Astrocyte (in vitro differentiated cells and primary cell): ENCODE measurements at regions not wholly inside any gene's neighbourhood (a gene's known extent, or its start where the extent isn't known, plus 50 kb on each side); places are given as distances from the start of the nearest gene placed in this dataset.
"Not testable (repeated sequence)": the region's sequence is repeated elsewhere in the genome, so short reads cannot be mapped to it uniquely, and the experiment has no call there.

ENCODE experiments used
- DNase-seq: peaks from one replicate; pipeline ENCODE4 v3.0.0-alpha.2; 2010; ENCODE audit warnings: low read depth
- FAIRE-seq: peaks from 2 replicates; lab custom pipeline; 2011; peaks lifted over from hg19 to GRCh38; lab: Jason Lieb, UNC
- H2AFZ ChIP-seq: 2 replicates; pipeline ENCODE4 v1.6.0; 2012; ENCODE audit warnings: low read depth, low read length, inconsistent platforms
- H3K27ac ChIP-seq: 2 replicates; pipeline ENCODE4 v1.5.1; 2011; ENCODE audit warnings: low read depth, low read length, inconsistent platforms
- H3K27me3 ChIP-seq: 2 replicates; pipeline ENCODE4 v1.6.0; 2011; ENCODE audit warnings: low read length, inconsistent platforms; ENCODE audit not compliant: insufficient read depth
- H3K36me3 ChIP-seq: 2 replicates; pipeline ENCODE4 v1.5.1; 2011; ENCODE audit warnings: low read length, inconsistent platforms; ENCODE audit not compliant: insufficient read depth
- H3K4me1 ChIP-seq: 2 replicates; pipeline ENCODE4 v1.5.1; 2011; ENCODE audit warnings: low read length, inconsistent platforms; ENCODE audit not compliant: insufficient read depth
- H3K4me2 ChIP-seq: 2 replicates; pipeline ENCODE4 v1.6.0; 2012; ENCODE audit warnings: low read length, inconsistent platforms
- H3K4me3 ChIP-seq: 2 replicates; pipeline ENCODE4 v1.5.1; 2011; ENCODE audit warnings: low read depth, mild to moderate bottlenecking, low read length, inconsistent platforms; ENCODE audit not compliant: insufficient read depth
- H3K79me2 ChIP-seq: 2 replicates; pipeline ENCODE4 v1.6.0; 2012; ENCODE audit warnings: mild to moderate bottlenecking, low read length, inconsistent platforms; ENCODE audit not compliant: insufficient read depth
- H3K9ac ChIP-seq: 2 replicates; pipeline ENCODE4 v1.6.0; 2012; ENCODE audit warnings: mild to moderate bottlenecking, low read length, inconsistent platforms
- H3K9me3 ChIP-seq: 2 replicates; pipeline ENCODE4 v1.5.1; 2012; ENCODE audit warnings: low read depth, mild to moderate bottlenecking, low read length, inconsistent platforms; ENCODE audit not compliant: insufficient read depth
- H4K20me1 ChIP-seq: 2 replicates; pipeline ENCODE4 v1.6.0; 2012; ENCODE audit warnings: low read length, inconsistent platforms; ENCODE audit not compliant: insufficient read depth
- H3K27ac Mint-ChIP-seq: one replicate; pipeline ENCODE4 v1.8.0; 2021; ENCODE audit warnings: mild to moderate bottlenecking, mixed read lengths; ENCODE audit not compliant: unreplicated experiment
- H3K27me3 Mint-ChIP-seq: one replicate; pipeline ENCODE4 v1.8.0; 2021; ENCODE audit warnings: low read depth, mixed read lengths; ENCODE audit not compliant: unreplicated experiment
- H3K36me3 Mint-ChIP-seq: one replicate; pipeline ENCODE4 v1.8.0; 2021; ENCODE audit warnings: low read depth, mixed read lengths; ENCODE audit not compliant: unreplicated experiment
- H3K4me1 Mint-ChIP-seq: one replicate; pipeline ENCODE4 v1.8.0; 2021; ENCODE audit warnings: low read depth, mixed read lengths; ENCODE audit not compliant: unreplicated experiment
- H3K4me3 Mint-ChIP-seq: one replicate; pipeline ENCODE4 v1.8.0; 2021; ENCODE audit warnings: mild to moderate bottlenecking, moderate library complexity, mixed read lengths; ENCODE audit not compliant: unreplicated experiment
- H3K9me3 Mint-ChIP-seq: one replicate; pipeline ENCODE4 v1.8.0; 2021; ENCODE audit warnings: mild to moderate bottlenecking, mixed read lengths; ENCODE audit not compliant: unreplicated experiment

DNA sequence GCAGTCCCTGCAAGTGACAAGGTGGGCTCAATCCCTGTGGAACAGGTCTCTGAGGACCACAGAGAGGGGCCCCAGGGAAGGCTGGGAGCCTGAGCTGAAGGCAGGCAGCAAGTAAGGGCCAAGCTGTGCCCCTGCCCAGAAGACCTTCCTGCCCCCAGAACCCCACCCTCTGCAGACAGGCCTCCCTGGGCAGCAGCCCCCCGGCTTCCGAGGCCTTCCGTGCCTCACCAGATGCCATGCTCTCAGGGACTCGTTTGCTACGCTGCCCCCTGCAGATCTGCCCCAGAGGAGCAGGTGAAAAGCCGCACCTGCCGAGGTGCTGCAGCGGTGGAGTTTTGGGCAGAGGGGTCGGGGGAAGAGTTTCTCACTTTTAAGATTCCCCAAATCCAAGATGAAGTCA lies 125.4 kb upstream of the AKAP13 start:
- H4K20me1 ChIP-seq, FAIRE-seq, H3K4me3 Mint-ChIP-seq, H3K36me3 ChIP-seq, H3K27ac Mint-ChIP-seq, H3K27me3 ChIP-seq, H2AFZ ChIP-seq, H3K27me3 Mint-ChIP-seq, H3K4me1 Mint-ChIP-seq, H3K36me3 Mint-ChIP-seq, H3K4me1 ChIP-seq, H3K9ac ChIP-seq, H3K27ac ChIP-seq, H3K4me3 ChIP-seq, H3K4me2 ChIP-seq, H3K9me3 ChIP-seq, DNase-seq, H3K9me3 Mint-ChIP-seq, H3K79me2 ChIP-seq: not testable (repeated sequence)

DNA sequence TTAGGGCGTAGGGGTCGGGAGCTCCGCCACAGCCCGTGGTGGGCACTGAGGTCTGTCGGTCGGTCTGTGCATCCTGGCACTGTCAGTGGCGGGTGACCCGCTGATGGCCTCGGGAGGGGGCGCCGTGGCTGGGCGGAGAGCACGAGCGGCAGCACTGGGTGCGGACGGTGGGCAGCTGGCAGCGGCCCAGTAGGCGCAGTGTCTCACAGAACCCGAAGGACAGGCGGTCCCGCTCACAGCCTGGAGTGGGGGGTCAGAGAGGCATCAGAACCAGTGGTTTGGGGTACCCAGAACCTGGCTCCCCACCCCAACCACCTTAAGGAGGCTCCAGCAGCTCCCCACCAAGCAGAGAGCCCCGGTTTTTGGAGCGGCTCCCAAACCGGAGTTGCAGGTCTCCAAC lies 124.9 kb upstream of the AKAP13 start:
- H3K4me2 ChIP-seq, H3K9me3 Mint-ChIP-seq, H3K4me1 ChIP-seq, H3K79me2 ChIP-seq, H2AFZ ChIP-seq, H3K36me3 Mint-ChIP-seq, H3K27me3 ChIP-seq, H3K9ac ChIP-seq, H3K9me3 ChIP-seq, H3K27ac Mint-ChIP-seq, H3K4me3 Mint-ChIP-seq, H3K4me3 ChIP-seq, H3K4me1 Mint-ChIP-seq, H3K27ac ChIP-seq, H4K20me1 ChIP-seq, H3K36me3 ChIP-seq, H3K27me3 Mint-ChIP-seq, DNase-seq, FAIRE-seq: not testable (repeated sequence)

GRCh38 chr15:85256009-85256997 lies 124.1 kb upstream of the AKAP13 start:
- H3K9me3 ChIP-seq, H3K36me3 ChIP-seq, H3K4me2 ChIP-seq, H3K27me3 ChIP-seq, H2AFZ ChIP-seq, H3K9me3 Mint-ChIP-seq, H3K27me3 Mint-ChIP-seq, H4K20me1 ChIP-seq, H3K27ac ChIP-seq, H3K79me2 ChIP-seq, H3K4me3 Mint-ChIP-seq, H3K27ac Mint-ChIP-seq, H3K4me1 ChIP-seq, H3K36me3 Mint-ChIP-seq, H3K4me1 Mint-ChIP-seq, DNase-seq, H3K9ac ChIP-seq, H3K4me3 ChIP-seq, FAIRE-seq: not testable (repeated sequence)

DNA sequence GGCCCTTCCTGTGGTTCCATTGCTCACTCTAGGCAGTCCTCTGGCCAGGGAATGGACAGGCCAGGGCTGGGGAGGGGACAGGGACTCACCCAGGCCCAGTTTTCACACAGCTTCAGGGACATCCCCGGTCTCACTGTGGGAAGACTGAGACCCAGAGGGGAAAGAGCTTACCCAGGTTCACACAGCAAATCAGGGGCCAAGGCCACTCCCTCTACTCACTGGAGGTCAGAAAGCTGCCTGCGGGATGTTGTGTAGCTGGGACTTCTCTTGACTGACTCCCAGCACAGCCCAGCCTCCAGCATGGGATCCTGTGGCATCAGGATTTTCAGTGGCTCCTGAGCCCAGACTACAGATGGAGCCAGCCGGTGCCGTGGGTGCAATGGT lies 122.3 kb upstream of the AKAP13 start:
- not testable (repeated sequence) for H3K27ac Mint-ChIP-seq, H3K27me3 ChIP-seq, H3K4me3 ChIP-seq, H3K27ac ChIP-seq, H3K9me3 ChIP-seq, H3K79me2 ChIP-seq, H3K36me3 ChIP-seq, H4K20me1 ChIP-seq, H3K4me3 Mint-ChIP-seq, H3K9ac ChIP-seq, H3K27me3 Mint-ChIP-seq, FAIRE-seq, DNase-seq, H3K36me3 Mint-ChIP-seq, H2AFZ ChIP-seq, H3K4me1 Mint-ChIP-seq, H3K9me3 Mint-ChIP-seq, H3K4me2 ChIP-seq, H3K4me1 ChIP-seq

GRCh38 chr15:85258559-85259209 lies 121.7 kb upstream of the AKAP13 start:
- not testable (repeated sequence) for H3K79me2 ChIP-seq, H3K9me3 Mint-ChIP-seq, H3K27ac Mint-ChIP-seq, FAIRE-seq, H3K4me3 ChIP-seq, H2AFZ ChIP-seq, H3K27ac ChIP-seq, H3K27me3 Mint-ChIP-seq, H3K4me2 ChIP-seq, H4K20me1 ChIP-seq, H3K4me1 ChIP-seq, H3K4me3 Mint-ChIP-seq, H3K27me3 ChIP-seq, DNase-seq, H3K36me3 ChIP-seq, H3K9me3 ChIP-seq, H3K4me1 Mint-ChIP-seq, H3K36me3 Mint-ChIP-seq, H3K9ac ChIP-seq

GRCh38 chr15:85260526-85260925 lies 119.9 kb upstream of the AKAP13 start:
- H3K4me1 ChIP-seq, H3K9ac ChIP-seq, H3K79me2 ChIP-seq, H3K36me3 Mint-ChIP-seq, H3K4me2 ChIP-seq, H3K27ac Mint-ChIP-seq, H3K4me3 ChIP-seq, H3K27me3 Mint-ChIP-seq, H3K36me3 ChIP-seq, H3K4me3 Mint-ChIP-seq, H3K9me3 Mint-ChIP-seq, H4K20me1 ChIP-seq, FAIRE-seq, H3K27me3 ChIP-seq, H3K4me1 Mint-ChIP-seq, H3K27ac ChIP-seq, H3K9me3 ChIP-seq, H2AFZ ChIP-seq, DNase-seq: not testable (repeated sequence)
